SH-SY5Y (cell line): ENCODE measurements at regions not wholly inside any gene's neighbourhood (a gene's known extent, or its start where the extent isn't known, plus 50 kb on each side); places are given as distances from the start of the nearest gene placed in this dataset.

Experiments used
- GATA2 ChIP-seq: IDR thresholded peaks from 2 replicates; pipeline ENCODE4 v1.6.1; 2011; ENCODE audit warnings: mild to moderate bottlenecking, low read depth, low read length
- GATA3 ChIP-seq: IDR thresholded peaks from 2 replicates; pipeline ENCODE4 v1.6.1; 2011; ENCODE audit warnings: low read depth, mild to moderate bottlenecking, low read length, moderate library complexity

DNA sequence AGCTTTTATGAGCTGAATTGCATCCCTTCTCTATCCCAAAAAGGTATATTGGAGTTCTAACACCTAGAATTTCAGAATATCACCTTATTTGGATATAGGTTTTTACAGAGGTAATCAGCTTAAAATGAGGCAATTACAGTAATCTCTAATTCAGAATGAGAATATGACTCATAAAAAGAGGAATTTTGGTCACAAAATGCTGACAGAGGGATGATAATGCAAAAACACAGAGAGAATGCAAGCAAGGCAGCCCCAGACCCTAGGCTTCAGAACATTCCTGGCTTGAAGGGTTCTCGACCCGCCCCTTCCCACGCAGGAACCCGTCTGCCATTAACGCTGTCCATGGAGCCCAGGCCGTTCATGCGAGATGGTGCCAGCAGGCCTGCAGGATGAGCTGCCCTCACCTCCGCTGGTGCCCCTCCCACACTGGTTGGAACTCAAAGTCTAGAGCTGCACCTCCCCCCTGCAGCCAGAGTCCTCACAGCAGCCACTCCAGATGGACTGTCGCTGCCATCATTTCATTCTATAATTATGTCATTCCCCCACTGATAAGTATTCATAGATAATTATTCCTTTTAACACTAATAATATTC lies 1173.4 kb upstream of the ACO1 start:
- TF ChIP-seq GATA2 (no peak), GATA3 (no peak)

GRCh38 chr9:31232485-31232884 lies 1152.0 kb upstream of the ACO1 start:
- TF ChIP-seq GATA2 (no peak), GATA3 (no peak)

DNA sequence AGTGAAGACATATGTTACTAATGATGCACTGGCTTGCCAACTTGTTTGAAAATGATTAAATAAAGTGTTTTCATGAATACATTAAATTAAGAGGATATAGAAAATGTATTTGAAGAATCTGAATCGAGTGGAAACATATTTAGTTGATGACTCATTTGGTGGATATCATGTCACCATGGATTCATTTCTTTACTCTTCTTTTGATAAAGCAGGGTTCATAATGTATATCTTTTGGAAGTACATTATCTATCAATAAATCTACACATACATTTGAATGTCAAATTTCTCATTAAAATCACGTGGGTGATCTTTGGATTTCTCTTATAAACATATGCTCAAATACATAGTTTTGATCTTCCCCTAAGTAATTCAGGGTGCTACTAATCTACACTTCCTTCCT lies 1148.1 kb upstream of the ACO1 start:
- TF ChIP-seq GATA2 (no peak), GATA3 (no peak)

GRCh38 chr9:31243386-31243785 lies 1141.1 kb upstream of the ACO1 start:
- TF ChIP-seq GATA3: no peak
- TF ChIP-seq GATA2: no peak

DNA sequence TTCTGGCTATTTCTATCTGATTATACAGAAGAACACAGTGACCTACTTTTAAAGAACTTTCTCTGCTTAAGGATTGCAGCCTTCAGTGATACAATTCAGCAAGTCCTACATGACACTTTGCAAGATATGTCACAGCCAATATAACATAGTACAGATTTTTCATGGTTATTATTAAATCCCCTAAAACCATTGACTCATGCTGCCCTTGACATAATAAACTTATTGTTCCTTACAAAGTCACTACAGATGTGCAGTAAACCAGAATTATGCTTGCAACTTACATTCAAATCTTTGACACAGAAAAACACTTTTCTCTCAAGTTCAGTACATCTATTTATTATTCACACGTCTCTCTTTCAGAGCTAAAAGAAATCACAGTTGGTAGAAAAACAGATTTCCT lies 1136.3 kb upstream of the ACO1 start:
- TF ChIP-seq GATA3 (no peak), GATA2 (no peak)

DNA sequence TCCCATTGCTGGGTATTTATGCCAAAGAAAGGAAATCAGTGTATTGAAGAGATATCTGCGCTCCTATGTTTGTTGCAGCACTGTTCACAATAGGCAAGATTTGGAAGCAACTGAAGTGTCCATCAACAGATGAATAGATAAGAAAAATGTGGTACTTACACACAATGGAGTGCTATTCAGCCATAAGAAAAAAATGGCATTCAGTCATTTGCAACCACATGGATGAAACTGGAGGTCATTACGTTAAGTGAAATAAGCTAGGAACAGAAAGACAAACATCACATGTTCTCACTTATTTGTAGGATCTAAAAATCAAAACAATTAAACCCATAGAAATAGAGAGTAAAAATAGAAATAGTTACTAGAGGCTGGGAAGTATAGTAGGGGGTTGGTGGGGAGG lies 1133.1 kb upstream of the ACO1 start:
- no peak for TF ChIP-seq GATA2
- no peak for TF ChIP-seq GATA3

DNA sequence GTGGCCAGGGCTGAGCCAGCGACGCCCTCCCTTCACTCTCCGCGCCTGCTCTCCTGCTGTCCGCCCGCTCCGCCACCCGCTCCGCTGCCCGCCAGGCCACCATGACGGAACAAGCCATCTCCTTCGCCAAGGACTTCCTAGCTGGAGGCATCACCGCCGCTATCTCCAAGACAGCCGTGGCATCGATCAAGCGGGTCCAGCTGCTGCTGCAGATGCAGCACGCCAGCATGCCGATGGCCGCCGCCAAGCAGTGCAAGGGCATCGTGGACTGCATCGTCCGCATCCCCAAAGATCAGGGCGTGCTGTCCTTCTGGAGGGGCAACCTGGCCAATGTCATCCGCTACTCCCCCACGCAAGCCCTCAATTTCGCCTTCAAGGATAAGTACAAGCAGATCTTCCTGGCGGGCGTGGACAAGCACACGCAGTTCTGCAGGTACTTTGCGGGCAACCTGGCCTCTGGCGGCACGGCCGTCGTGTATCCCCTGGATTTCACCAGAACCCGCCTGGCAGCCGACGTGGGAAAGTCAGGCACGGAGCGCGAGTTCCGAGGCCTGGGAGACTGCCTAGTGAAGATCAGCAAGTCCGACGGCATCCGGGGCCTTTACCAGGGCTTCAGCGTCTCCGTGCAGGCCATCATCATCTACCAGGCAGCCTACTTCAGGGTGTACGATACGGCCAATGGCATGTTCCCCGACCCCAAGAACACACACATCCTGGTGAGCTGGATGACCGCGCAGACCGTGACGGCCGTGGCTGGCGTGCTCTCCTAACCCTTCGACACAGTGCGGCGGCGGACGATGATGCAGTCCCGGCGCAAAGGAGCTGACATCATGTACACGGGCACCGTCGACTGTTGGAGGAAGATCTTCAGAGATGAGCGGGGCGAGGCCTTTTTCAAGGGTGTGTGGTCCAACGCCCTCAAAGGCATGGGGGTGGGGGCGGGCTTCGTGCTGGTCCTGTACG lies 1130.4 kb upstream of the ACO1 start:
- TF ChIP-seq GATA3 (no peak), GATA2 (no peak)

DNA sequence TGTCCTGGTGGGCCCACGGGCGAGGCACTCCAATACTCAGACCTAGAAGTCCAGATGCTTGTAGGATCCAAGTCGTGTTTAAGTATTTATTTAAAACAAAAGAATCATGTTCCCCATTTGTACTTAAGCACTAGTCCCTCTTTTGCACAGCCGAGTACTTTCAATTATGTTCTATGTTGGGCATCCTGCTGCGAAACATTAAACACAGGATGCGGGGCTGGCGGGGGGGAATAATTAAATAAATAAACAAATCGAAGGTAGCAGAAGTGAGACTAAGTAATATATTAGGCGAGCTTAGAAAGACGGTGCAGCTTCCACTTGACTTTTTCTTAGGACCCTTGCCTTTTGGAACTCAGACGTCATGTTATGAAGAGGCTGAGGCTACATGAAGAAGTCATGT lies 1129.2 kb upstream of the ACO1 start:
- TF ChIP-seq GATA2 (no peak), GATA3 (no peak)

DNA sequence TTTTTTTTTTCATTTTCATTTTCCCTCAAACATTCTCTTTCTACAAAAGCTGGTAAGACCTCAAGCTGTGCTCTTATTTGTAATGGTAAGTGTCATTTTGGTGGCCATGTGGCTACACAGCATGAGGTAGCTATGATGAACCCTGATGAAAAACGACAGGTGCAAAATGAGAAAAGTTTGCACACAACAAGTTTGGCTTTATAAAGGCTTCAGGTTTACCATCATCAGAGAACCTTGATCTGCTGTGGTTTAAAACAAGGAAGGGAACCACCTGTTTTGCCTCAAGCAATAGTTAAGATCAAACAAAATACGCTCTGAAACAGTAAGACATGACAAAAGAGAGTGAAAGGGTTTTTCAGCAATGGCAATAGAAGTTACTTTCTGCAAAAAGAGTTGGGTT lies 1124.6 kb upstream of the ACO1 start:
- TF ChIP-seq GATA3 (no peak), GATA2 (no peak)

DNA sequence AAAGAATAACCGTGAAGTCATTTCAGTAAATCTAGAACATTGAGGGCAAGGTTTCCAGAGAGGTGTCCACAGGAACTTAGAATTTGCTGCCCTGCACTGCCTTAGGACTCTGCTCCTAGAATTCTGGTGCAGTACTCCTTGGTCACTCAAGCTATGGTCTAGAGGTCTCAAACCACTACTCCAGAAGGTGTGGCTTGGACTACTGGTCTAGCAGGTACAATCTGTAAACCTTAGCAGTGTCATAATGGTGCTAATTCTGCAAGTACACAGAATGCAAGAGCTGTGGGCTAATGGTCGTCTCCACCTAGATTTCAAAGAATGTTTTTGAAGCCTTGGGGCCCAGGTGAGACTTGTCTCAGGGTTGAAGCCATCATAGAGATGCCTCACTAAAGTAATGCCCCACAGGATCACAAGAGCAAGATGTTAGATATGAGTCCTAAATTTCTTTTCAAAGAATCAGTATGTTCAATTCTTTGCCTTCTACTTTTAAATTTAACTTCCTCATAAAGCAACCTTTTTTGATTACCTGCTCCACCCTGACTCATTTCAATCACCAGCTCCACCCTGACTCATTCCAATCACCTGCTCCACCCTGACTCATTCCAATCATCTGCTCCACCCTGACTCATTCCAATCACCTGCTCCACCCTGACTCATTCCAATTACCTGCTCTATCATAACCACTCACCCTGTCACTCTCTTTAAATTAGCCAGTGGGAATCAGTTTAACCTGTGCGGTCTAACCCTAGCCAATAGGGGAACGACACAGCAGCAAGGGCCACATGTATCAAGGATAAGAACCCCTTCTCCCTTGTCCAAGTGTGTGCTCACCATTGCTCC lies 1111.8 kb upstream of the ACO1 start:
- no peak for TF ChIP-seq GATA3
- no peak for TF ChIP-seq GATA2

- TF ChIP-seq GATA3 (no peak), GATA2 (no peak)
These were observed 1109.0 kb upstream of the ACO1 start for GRCh38 chr9:31275419-31275818.

GRCh38 chr9:31290731-31291130 lies 1093.7 kb upstream of the ACO1 start:
- TF ChIP-seq GATA3: no peak
- TF ChIP-seq GATA2: no peak

GRCh38 chr9:31302620-31303418 lies 1081.6 kb upstream of the ACO1 start:
- TF ChIP-seq GATA3 (no peak), GATA2 (no peak)

- TF ChIP-seq GATA3: no peak
- TF ChIP-seq GATA2: no peak
These were observed 1079.9 kb upstream of the ACO1 start for GRCh38 chr9:31304576-31304975.

DNA sequence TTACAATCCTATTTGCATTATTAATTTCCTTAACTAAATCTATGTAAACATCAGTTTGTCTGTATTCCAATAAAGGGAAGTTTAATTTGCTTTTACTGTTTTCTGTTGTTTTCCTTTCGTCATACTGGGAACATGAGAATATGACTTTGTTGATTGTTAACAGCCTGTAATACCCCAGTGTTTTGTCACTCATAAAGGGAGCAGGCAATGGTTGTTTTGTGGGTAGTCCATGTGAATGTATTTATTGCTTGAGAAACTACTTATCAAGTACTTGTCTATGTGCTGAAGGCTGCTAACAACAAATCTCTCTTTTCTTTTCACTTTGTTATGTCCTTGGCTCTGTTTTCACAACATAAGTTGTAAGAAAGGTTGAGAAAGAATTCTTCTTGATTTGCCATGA lies 1070.2 kb upstream of the ACO1 start:
- no peak for TF ChIP-seq GATA3
- no peak for TF ChIP-seq GATA2
